ENCODE measurements at regions not wholly inside any gene's neighbourhood (a gene's known extent, or its start where the extent isn't known, plus 50 kb on each side); places are given as distances from the start of the nearest gene placed in this dataset.

DNA sequence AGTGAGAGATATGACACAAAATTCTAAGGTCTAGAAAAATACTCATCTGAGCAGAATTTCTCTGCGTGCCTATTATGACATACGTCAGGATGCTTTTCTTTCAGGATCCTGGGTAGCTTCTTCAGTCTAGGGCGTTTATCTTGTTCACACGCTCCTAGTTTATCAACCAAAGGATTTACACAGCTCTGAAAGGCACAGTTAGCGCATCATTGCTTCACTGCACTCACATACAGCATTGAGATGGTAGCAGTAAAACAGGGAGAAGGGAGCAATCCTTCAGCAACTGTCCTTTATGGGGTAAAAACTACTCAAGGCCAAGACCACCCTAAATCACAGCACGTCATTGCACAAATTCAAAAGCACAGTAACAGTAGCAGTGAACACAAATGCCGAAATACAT lies 222.8 kb downstream of the SUCLG1 start:
- no peak for TF ChIP-seq EZH2phosphoT487 (IDR thresholded peaks at IDR 0.05; ENCODE audit: borderline replicate concordance)
- TF ChIP-seq, protein P1, sequence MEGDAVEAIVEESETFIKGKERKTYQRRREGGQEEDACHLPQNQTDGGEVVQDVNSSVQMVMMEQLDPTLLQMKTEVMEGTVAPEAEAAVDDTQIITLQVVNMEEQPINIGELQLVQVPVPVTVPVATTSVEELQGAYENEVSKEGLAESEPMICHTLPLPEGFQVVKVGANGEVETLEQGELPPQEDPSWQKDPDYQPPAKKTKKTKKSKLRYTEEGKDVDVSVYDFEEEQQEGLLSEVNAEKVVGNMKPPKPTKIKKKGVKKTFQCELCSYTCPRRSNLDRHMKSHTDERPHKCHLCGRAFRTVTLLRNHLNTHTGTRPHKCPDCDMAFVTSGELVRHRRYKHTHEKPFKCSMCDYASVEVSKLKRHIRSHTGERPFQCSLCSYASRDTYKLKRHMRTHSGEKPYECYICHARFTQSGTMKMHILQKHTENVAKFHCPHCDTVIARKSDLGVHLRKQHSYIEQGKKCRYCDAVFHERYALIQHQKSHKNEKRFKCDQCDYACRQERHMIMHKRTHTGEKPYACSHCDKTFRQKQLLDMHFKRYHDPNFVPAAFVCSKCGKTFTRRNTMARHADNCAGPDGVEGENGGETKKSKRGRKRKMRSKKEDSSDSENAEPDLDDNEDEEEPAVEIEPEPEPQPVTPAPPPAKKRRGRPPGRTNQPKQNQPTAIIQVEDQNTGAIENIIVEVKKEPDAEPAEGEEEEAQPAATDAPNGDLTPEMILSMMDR (conservative IDR thresholded peaks at IDR 0.05; ENCODE audit: low read length): no peak

Data from Loucy (cell line).